BJ (cell line): ENCODE measurements at regions not wholly inside any gene's neighbourhood (a gene's known extent, or its start where the extent isn't known, plus 50 kb on each side); places are given as distances from the start of the nearest gene placed in this dataset.

ENCODE experiments used
- CTCF ChIA-PET: fragments of 350-600 bp; formaldehyde crosslinking; extraction: SDS; loops from one replicate; lab custom pipeline; 2021; ENCODE audit warnings: antibody characterized with exemption, inconsistent platforms; lab: Yijun Ruan, JAX
- POLR2A ChIA-PET: fragments of 300-600 bp; sonication (Branson Sonifier 250); formaldehyde crosslinking; extraction: SDS; loops from one replicate; lab custom pipeline; 2021; ENCODE audit warnings: antibody characterized with exemption; lab: Charles Lee
- DNase-seq: peaks from one replicate; pipeline ENCODE4 v3.0.0-alpha.2; 2011; ENCODE audit warnings: low read depth
- H3K27me3 ChIP-seq: 2 replicates; pipeline ENCODE4 v1.6.0; 2011; ENCODE audit warnings: low read length; ENCODE audit not compliant: control insufficient read depth, insufficient read depth
- H3K36me3 ChIP-seq: 2 replicates; pipeline ENCODE4 v1.5.1; 2011; ENCODE audit warnings: low read length; ENCODE audit not compliant: control insufficient read depth, insufficient read depth
- H3K4me3 ChIP-seq: 2 replicates; pipeline ENCODE4 v1.5.1; 2011; ENCODE audit warnings: low read depth, mild to moderate bottlenecking, control low read depth, low read length
- TF ChIP-seq, protein P1 (sequence below): IDR thresholded peaks from 2 replicates; pipeline ENCODE4 v1.5.1; 2011; ENCODE audit warnings: low read depth, mild to moderate bottlenecking, control low read depth, inconsistent platforms, low read length, moderate library complexity; ENCODE audit not compliant: insufficient read depth

DNA sequence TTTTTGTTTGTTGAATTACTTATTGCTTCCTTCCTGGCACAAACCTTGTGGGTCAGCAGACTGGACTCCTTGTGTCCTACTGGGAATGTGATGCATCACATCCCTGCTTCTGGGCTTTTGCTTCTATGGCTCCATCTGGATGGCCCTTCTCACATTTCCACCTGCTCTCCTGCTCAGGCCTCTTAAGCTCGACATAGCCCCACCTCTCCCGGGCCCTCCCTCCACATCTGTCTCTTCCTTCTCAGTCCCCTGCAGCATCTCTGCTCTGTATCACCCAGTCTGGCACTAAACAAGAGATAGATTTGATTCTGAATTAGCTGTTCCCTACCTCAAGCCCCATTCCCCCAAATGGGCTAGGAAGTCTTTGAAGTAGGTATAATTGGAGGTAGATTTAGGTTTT, 356.8 kb downstream of the DHX35 start:
- no peak for DNase-seq
- Histone ChIP-seq H3K36me3 (no peaks in the 10 kb centered on the region), H3K27me3 (no peaks in the 10 kb centered on the region), H3K4me3 (no peak overlapping the region)
- CTCF ChIA-PET = no interaction called here
- POLR2A ChIA-PET = no interaction called here
- TF ChIP-seq, protein P1, sequence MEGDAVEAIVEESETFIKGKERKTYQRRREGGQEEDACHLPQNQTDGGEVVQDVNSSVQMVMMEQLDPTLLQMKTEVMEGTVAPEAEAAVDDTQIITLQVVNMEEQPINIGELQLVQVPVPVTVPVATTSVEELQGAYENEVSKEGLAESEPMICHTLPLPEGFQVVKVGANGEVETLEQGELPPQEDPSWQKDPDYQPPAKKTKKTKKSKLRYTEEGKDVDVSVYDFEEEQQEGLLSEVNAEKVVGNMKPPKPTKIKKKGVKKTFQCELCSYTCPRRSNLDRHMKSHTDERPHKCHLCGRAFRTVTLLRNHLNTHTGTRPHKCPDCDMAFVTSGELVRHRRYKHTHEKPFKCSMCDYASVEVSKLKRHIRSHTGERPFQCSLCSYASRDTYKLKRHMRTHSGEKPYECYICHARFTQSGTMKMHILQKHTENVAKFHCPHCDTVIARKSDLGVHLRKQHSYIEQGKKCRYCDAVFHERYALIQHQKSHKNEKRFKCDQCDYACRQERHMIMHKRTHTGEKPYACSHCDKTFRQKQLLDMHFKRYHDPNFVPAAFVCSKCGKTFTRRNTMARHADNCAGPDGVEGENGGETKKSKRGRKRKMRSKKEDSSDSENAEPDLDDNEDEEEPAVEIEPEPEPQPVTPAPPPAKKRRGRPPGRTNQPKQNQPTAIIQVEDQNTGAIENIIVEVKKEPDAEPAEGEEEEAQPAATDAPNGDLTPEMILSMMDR = no peak

DNA sequence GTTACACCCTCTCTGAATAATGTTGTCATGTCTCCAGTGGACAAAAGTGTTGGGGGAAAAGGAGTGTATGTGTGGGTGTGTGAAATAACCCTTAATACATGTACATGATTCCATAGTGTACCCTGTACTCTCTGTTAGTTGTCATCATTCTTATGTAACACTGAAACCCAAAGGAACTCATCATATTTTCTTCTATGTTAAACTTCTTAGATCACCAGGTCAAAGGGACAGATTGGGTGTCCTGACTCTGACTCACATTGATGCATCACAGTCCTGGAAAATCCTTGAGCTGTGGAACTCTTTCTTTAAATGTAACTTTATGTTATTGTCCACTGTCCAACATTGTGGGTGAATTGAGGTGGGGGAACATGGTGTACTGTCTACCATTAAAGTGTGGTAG, 350.5 kb downstream of the DHX35 start:
- H3K27me3 ChIP-seq = no peaks in the 10 kb centered on the region
- TF ChIP-seq, protein P1 = no peak
- no peaks in the 10 kb centered on the region for H3K36me3 ChIP-seq
- no peak overlapping the region for H3K4me3 ChIP-seq
- POLR2A ChIA-PET = no interaction called here
- CTCF ChIA-PET = interaction anchor here (0.9 kb wide), 1 partner anchor 572 kb away, joined by 3 read pairs; no protein-coding TSS in a partner anchor
- DNase-seq = no peak

DNA sequence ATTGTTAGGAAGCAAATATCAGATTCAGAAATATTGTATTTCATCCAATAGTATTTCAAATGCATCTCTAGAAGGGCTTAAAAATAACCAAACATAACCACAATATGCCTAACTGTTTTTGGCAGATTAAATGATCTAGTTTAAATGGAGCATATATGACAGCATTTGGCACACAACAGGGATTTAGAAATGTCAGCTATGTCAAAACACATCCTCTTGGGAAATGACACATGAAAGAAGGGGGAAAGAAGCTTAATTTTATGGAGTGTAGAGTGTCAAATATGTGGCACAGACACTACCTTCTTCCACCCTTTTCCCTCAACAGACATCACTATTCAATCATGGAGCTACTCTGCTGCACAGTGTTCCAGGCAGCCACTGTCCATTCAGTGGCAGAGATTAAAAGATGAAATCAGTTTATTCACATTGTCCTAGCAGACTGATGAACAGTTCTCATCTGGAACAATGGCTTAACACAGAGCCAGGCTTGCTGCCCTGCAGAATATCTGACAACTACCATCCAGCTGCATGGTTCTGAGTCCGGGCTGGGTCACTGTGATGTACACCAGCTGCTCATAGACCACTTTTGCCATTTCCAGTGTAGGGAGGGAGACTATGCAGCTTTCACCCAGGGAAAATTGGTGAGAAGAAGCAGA, 349.8 kb downstream of the DHX35 start:
- no peak overlapping the region for H3K4me3 ChIP-seq
- CTCF ChIA-PET = no interaction called here
- no peak for DNase-seq
- POLR2A ChIA-PET = no interaction called here
- H3K36me3 ChIP-seq = no peaks in the 10 kb centered on the region
- TF ChIP-seq, protein P1 = no peak
- no peaks in the 10 kb centered on the region for H3K27me3 ChIP-seq

DNA sequence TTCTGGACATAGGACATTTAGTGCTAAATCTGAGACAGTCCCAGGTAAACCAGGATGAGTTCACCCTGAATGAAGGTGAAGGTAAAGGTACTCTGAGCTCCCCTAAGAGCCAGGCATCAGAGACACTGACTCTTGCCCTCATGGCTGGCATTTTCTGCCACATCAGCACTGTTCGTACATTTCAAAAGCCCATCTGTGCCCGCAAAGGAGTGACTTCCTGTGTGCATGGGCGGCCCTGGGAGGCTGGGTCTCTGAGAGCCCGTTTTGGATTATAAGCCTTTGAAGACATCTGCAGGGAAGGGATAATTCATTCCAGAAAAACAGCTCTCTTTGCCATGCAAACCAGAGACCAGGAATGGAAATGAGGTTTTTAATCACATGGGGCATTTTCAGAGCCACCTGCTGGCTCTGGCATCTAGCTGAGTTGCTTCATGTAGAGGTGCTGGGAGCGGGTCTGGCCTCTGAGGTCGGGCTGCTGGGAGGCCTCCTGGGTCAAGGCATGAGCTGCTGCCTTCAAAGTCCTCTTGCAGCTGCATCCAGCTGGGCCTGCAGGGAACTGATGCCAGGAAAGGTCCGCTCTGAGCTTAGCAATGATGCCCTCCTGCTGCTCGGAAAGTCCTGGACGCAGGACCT, 348.3 kb downstream of the DHX35 start:
- ChIA-PET CTCF (no interaction called here), POLR2A (no interaction called here)
- TF ChIP-seq, protein P1 = no peak
- Histone ChIP-seq H3K27me3 (no peaks in the 10 kb centered on the region), H3K36me3 (no peaks in the 10 kb centered on the region), H3K4me3 (no peak overlapping the region)
- no peak for DNase-seq

GRCh38 chr20:39309458-39309857, 347.3 kb downstream of the DHX35 start:
- H3K4me3 ChIP-seq = no peak overlapping the region
- no peaks in the 10 kb centered on the region for H3K27me3 ChIP-seq
- no peaks in the 10 kb centered on the region for H3K36me3 ChIP-seq
- ChIA-PET POLR2A (no interaction called here), CTCF (no interaction called here)
- no peak for DNase-seq
- TF ChIP-seq, protein P1 = no peak
